ENCODE measurements at regions not wholly inside any gene's neighbourhood (a gene's known extent, or its start where the extent isn't known, plus 50 kb on each side); places are given as distances from the start of the nearest gene placed in this dataset.

DNA sequence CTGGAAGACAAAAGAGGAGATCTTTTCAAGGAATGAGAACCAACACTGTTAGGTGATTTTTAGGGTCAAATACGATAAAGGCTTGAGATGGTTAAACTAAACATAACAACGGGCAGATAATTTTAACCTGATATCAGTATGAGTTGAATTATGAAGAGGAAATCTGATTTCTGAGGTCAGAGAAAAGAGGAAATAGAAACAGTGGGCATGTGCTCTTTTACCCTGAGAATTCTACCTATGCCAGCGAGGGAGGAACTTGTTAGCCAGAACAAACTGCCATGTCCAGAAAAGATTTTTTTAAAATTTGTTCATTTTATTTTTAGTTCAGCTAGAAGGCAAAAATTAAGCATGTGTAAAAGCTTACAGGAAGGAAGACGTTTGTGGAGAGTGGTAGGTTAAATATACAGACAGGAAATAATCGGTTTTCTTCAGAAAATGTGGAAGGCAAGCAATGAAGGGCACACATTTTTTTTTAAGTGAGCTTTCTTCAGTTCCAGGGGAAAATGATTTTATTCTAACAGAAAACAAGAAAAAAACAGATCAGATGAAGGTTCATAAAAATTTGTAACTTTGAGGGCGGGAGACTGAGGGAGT is 1745.3 kb downstream of the MRPL39 start:
- Histone ChIP-seq H3K4me3 (no peak overlapping the region), H3K36me3 (no peaks in the 10 kb centered on the region), H3K9me3 (no peaks in the 10 kb centered on the region), H3K27me3 (replicated peaks; ENCODE audit: insufficient read depth) (no peaks in the 10 kb centered on the region), H3K4me1 (ENCODE audit: control insufficient read depth in 1 of 2, low read depth in 2 of 2) (no peaks in the 10 kb centered on the region), H3K27ac (no peak overlapping the region)
- no peak for ATAC-seq (ENCODE audit: insufficient number of reproducible peaks, low FRiP score, low read depth)
- TF ChIP-seq CTCF (IDR thresholded peaks at IDR 0.05), result no peak
- no peak for DNase-seq (ENCODE audit: low spot score)

GRCh38 chr21:23858878-23859277 is 1748.4 kb downstream of the MRPL39 start:
- no peaks in the 10 kb centered on the region for H3K9me3 ChIP-seq
- DNase-seq (ENCODE audit: low spot score) (no peak), ATAC-seq (ENCODE audit: insufficient number of reproducible peaks, low FRiP score, low read depth) (no peak)
- H3K36me3 ChIP-seq, result no peaks in the 10 kb centered on the region
- H3K4me3 ChIP-seq, result no peak overlapping the region
- H3K27ac ChIP-seq, result no peak overlapping the region
- no peaks in the 10 kb centered on the region for H3K27me3 ChIP-seq (replicated peaks; ENCODE audit: insufficient read depth)
- no peak for TF ChIP-seq CTCF (IDR thresholded peaks at IDR 0.05)
- H3K4me1 ChIP-seq (ENCODE audit: control insufficient read depth in 1 of 2, low read depth in 2 of 2), result no peaks in the 10 kb centered on the region

DNA sequence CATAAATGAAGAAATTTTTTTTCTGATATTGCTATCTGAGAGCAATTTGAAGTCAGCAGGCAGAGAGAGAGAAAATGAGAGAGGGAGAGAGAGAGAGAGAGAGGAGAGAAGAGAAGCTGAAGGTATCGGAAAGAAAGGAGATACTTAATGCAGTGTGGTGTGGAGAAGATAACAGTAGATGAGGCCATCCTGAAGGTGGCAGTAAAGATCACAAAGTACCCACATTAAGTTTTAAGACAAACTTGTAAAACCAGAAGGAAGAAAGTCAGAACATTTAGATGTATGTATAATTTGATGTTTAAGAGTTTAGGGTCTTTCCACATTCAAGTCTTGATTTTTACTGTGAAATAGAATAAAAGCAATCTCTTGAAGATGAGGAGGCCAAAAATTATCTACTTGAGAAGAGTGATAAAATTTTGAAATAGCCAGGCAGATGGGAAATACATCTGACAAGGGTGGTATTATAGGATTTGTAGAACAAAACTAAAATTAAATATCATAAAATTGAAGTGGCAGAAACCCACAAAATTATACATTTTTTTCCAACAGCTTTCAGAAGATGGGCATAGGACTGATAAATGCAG is 1753.4 kb downstream of the MRPL39 start:
- Histone ChIP-seq H3K4me3 (no peak overlapping the region), H3K4me1 (ENCODE audit: control insufficient read depth in 1 of 2, low read depth in 2 of 2) (no peaks in the 10 kb centered on the region), H3K27ac (no peak overlapping the region), H3K36me3 (no peaks in the 10 kb centered on the region), H3K27me3 (replicated peaks; ENCODE audit: insufficient read depth) (no peaks in the 10 kb centered on the region), H3K9me3 (no peaks in the 10 kb centered on the region)
- TF ChIP-seq CTCF (IDR thresholded peaks at IDR 0.05), result no peak
- no peak for DNase-seq (ENCODE audit: low spot score)
- no peak for ATAC-seq (ENCODE audit: insufficient number of reproducible peaks, low FRiP score, low read depth)

DNA sequence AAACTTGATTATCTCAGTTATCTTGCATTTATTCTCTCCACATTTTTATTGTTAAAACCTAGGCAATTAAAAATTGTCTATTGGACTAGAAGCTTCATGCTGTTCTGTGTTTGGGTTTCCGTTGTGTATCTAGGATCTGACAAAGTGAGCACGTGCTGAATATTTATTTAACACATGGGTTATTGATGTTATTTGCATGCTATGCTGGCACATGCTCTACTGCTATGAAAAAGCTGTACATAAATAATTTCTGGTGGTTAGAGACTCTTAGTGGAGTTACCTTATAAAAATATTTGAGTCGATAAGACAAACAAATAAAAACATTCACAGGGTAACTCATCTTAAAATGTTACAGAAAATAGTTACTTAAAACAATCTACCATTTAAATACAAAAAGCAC is 1769.7 kb downstream of the MRPL39 start:
- Histone ChIP-seq H3K4me1 (ENCODE audit: control insufficient read depth in 1 of 2, low read depth in 2 of 2) (no peaks in the 10 kb centered on the region), H3K27ac (no peak overlapping the region), H3K27me3 (replicated peaks; ENCODE audit: insufficient read depth) (no peaks in the 10 kb centered on the region), H3K4me3 (no peak overlapping the region), H3K9me3 (no peaks in the 10 kb centered on the region), H3K36me3 (no peaks in the 10 kb centered on the region)
- no peak for ATAC-seq (ENCODE audit: insufficient number of reproducible peaks, low FRiP score, low read depth)
- no peak for TF ChIP-seq CTCF (IDR thresholded peaks at IDR 0.05)
- DNase-seq (ENCODE audit: low spot score), result no peak

DNA sequence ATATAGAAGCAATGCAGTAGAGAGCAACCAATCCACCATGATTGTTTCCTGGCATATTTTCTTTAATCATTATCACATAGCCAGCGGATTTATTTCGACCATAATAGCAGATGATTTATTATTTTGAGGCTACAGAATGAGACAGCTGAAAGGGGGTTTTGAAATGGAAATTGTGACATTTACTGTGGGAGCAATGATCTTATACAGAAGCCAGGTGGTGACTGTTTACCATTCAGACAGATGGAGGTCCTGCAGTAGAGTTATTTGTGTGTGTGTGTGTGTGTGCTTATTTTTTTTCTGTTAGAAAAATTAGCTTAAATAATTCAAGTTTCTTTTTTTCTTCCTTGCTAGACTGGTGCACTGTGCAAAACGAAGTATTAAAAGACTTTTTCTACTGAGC is 1784.5 kb downstream of the MRPL39 start:
- Histone ChIP-seq H3K4me1 (ENCODE audit: control insufficient read depth in 1 of 2, low read depth in 2 of 2) (no peaks in the 10 kb centered on the region), H3K27ac (no peak overlapping the region), H3K9me3 (no peaks in the 10 kb centered on the region), H3K36me3 (no peaks in the 10 kb centered on the region), H3K27me3 (replicated peaks; ENCODE audit: insufficient read depth) (no peaks in the 10 kb centered on the region), H3K4me3 (no peak overlapping the region)
- ATAC-seq (ENCODE audit: insufficient number of reproducible peaks, low FRiP score, low read depth) (no peak), DNase-seq (ENCODE audit: low spot score) (no peak)
- no peak for TF ChIP-seq CTCF (IDR thresholded peaks at IDR 0.05)
